ENCODE measurements at regions not wholly inside any gene's neighbourhood (a gene's known extent, or its start where the extent isn't known, plus 50 kb on each side); places are given as distances from the start of the nearest gene placed in this dataset.

GRCh38 chr13:74687442-74688182, 553.4 kb upstream of the KLF12 start:
- TF ChIP-seq, protein P1, sequence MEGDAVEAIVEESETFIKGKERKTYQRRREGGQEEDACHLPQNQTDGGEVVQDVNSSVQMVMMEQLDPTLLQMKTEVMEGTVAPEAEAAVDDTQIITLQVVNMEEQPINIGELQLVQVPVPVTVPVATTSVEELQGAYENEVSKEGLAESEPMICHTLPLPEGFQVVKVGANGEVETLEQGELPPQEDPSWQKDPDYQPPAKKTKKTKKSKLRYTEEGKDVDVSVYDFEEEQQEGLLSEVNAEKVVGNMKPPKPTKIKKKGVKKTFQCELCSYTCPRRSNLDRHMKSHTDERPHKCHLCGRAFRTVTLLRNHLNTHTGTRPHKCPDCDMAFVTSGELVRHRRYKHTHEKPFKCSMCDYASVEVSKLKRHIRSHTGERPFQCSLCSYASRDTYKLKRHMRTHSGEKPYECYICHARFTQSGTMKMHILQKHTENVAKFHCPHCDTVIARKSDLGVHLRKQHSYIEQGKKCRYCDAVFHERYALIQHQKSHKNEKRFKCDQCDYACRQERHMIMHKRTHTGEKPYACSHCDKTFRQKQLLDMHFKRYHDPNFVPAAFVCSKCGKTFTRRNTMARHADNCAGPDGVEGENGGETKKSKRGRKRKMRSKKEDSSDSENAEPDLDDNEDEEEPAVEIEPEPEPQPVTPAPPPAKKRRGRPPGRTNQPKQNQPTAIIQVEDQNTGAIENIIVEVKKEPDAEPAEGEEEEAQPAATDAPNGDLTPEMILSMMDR (IDR thresholded peaks at IDR 0.05) = no peak
- TF ChIP-seq FOSL2 (IDR thresholded peaks at IDR 0.05; ENCODE audit: borderline replicate concordance, low read depth) (no peak), PBX3 (IDR thresholded peaks at IDR 0.05) (no peak), EP300 (IDR thresholded peaks at IDR 0.05; ENCODE audit: borderline replicate concordance in 1 of 2, low read depth in 1 of 2, low read length in 1 of 2) (no peak), EZH2phosphoT487 (IDR thresholded peaks at IDR 0.05; ENCODE audit: borderline replicate concordance, low read depth) (no peak), POLR2AphosphoS5 (IDR thresholded peaks at IDR 0.05; ENCODE audit: low read depth, low read length) (no peak), GABPA (IDR thresholded peaks at IDR 0.05; ENCODE audit: low read depth) (no peak), MAX (IDR thresholded peaks at IDR 0.05; ENCODE audit: low read depth) (no peak), FOXJ3 (CRISPR knock-in tag; IDR thresholded peaks at IDR 0.05) (no peak), TAF1 (IDR thresholded peaks at IDR 0.05; ENCODE audit: borderline replicate concordance, low read depth, low read length) (no peak)
- TF ChIP-seq, protein P2, sequence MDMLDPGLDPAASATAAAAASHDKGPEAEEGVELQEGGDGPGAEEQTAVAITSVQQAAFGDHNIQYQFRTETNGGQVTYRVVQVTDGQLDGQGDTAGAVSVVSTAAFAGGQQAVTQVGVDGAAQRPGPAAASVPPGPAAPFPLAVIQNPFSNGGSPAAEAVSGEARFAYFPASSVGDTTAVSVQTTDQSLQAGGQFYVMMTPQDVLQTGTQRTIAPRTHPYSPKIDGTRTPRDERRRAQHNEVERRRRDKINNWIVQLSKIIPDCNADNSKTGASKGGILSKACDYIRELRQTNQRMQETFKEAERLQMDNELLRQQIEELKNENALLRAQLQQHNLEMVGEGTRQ (IDR thresholded peaks at IDR 0.05; ENCODE audit: borderline replicate concordance, low read depth, low read length) = no peak
